ENCODE measurements at regions not wholly inside any gene's neighbourhood (a gene's known extent, or its start where the extent isn't known, plus 50 kb on each side); places are given as distances from the start of the nearest gene placed in this dataset.

DNA sequence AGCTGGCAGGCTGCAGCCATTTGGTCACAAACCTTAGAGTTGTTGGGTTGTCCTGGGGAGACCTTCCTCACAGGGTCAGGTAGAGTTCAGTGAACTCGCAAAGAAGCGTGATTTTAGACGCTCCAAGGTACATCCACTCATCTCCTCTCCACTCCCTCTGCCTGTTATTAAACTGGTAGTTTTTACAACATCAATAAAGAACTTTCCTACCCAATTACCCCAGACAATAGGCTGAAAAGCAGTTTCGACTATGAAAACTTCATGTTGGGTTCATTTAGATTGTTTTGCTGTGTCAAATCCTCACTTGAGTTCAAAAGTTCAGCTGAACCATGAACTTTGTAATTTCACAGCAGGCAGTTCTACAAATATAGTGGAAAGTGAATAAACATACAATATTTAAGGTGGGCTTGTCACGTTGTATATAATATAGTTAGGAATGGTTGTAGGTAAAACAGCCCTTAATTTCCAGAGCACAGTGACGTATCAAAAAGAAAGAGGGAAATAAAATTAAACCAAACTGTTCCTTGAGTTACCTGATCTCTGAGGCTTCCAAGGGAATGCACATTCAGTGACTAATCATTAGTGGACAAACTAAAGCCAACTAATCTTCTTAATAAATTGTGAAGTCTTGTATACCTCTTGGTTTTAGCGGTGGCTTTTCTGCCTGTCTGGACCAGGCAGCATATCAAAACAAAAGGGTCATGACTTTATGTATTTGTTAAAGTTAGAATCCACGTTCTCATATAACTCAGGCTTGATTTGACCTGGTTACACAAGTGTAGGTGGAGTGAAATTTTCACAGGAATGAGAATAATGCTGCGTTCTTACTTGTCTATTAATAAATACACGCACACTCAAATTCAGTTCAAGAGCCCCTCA, 100.5 kb downstream of the CYP26A1 start:
- H3K27ac ChIP-seq (ENCODE audit: insufficient read depth, low read length) = no peak overlapping the region
- ChIA-PET POLR2A (ENCODE audit: unreplicated experiment) (no interaction called here), CTCF (no interaction called here)
- intact Hi-C loops (cut with micrococcal nuclease) (no loop called here), in situ Hi-C loops (cut with MboI; ENCODE audit: low sequenced_read_pairs) (no loop called here), dilution Hi-C loops (cut with HindIII; ENCODE audit: low sequenced_read_pairs, unreplicated experiment) (no loop called here)
- no peak overlapping the region for H2AK9ac ChIP-seq (replicated peaks; ENCODE audit: low read depth, low read length, poor library complexity)
- TF ChIP-seq, protein P1, sequence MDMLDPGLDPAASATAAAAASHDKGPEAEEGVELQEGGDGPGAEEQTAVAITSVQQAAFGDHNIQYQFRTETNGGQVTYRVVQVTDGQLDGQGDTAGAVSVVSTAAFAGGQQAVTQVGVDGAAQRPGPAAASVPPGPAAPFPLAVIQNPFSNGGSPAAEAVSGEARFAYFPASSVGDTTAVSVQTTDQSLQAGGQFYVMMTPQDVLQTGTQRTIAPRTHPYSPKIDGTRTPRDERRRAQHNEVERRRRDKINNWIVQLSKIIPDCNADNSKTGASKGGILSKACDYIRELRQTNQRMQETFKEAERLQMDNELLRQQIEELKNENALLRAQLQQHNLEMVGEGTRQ (IDR thresholded peaks at IDR 0.05; ENCODE audit: low read depth, low read length) = no peak
- TF ChIP-seq MAZ (IDR thresholded peaks at IDR 0.05; ENCODE audit: borderline replicate concordance, low read depth, low read length) = no peak
- TF ChIP-seq SMC3 (IDR thresholded peaks at IDR 0.05; ENCODE audit: low read depth, low read length) = no peak
- TF ChIP-seq BHLHE40 (IDR thresholded peaks at IDR 0.05; ENCODE audit: low read depth, low read length) = no peak
- TF ChIP-seq MXI1 (IDR thresholded peaks at IDR 0.05; ENCODE audit: borderline replicate concordance, low read depth, low read length) = no peak
- TF ChIP-seq FOS (IDR thresholded peaks at IDR 0.05; ENCODE audit: low read depth, low read length) = no peak
- no peak for TF ChIP-seq CTCF (conservative IDR thresholded peaks at IDR 0.05; ENCODE audit: low read depth, low read length)
- no peak for TF ChIP-seq NFE2L2 (IDR thresholded peaks at IDR 0.05; ENCODE audit: low read depth, low read length)
- TF ChIP-seq, protein P2, sequence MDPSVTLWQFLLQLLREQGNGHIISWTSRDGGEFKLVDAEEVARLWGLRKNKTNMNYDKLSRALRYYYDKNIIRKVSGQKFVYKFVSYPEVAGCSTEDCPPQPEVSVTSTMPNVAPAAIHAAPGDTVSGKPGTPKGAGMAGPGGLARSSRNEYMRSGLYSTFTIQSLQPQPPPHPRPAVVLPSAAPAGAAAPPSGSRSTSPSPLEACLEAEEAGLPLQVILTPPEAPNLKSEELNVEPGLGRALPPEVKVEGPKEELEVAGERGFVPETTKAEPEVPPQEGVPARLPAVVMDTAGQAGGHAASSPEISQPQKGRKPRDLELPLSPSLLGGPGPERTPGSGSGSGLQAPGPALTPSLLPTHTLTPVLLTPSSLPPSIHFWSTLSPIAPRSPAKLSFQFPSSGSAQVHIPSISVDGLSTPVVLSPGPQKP (IDR thresholded peaks at IDR 0.05; ENCODE audit: borderline replicate concordance, low read depth, low read length) = no peak
- no peak for TF ChIP-seq POLR2A (IDR thresholded peaks at IDR 0.05; ENCODE audit: low read depth, low read length)
- no peak for TF ChIP-seq CHD1 (IDR thresholded peaks at IDR 0.05; ENCODE audit: low read depth, low read length)
- H4K5ac ChIP-seq (ENCODE audit: low read depth, low read length) = no peak overlapping the region
- no peaks in the 10 kb centered on the region for H3K79me1 ChIP-seq (ENCODE audit: low read depth in 1 of 2, low read length in 2 of 2)
- H3K27me3 ChIP-seq (ENCODE audit: control insufficient read depth, insufficient read depth, low read length) = peaks cover 19% of the 10 kb centered on the region
- no peak overlapping the region for H3K56ac ChIP-seq (ENCODE audit: extremely low read depth, insufficient read depth, low read length)
- H2AFZ ChIP-seq (replicated peaks; ENCODE audit: low read length, poor library complexity) = no peak overlapping the region
- H2BK120ac ChIP-seq (ENCODE audit: low read depth, low read length) = no peak overlapping the region
- no peaks in the 10 kb centered on the region for H3K9me1 ChIP-seq (ENCODE audit: insufficient read depth, low read length)
- H3K23ac ChIP-seq (ENCODE audit: low read depth, low read length) = no peak overlapping the region
- DNase-seq (no peak), ATAC-seq (ENCODE audit: low read depth) (no peak)
- no peak overlapping the region for H3K18ac ChIP-seq (ENCODE audit: low read depth, low read length)
- no peak overlapping the region for H2BK15ac ChIP-seq (ENCODE audit: low read depth, low read length)
- H3K4me2 ChIP-seq (ENCODE audit: low read depth, low read length) = no peak overlapping the region
- no peak overlapping the region for H2AK5ac ChIP-seq (ENCODE audit: low read depth, low read length)
- no peaks in the 10 kb centered on the region for H3K36me3 ChIP-seq (ENCODE audit: control insufficient read depth, insufficient read depth, low read length)
- peaks cover 9% of the 10 kb centered on the region for H3K9me3 ChIP-seq (ENCODE audit: control insufficient read depth, insufficient read depth, low read length)
- 40% methylated on average over 3 of the region's 10 CpGs; no CpG with 5 or more reads in 1 of the 2 experiments for WGBS, 2 experiments (ENCODE audit: extremely low coverage in 2 of 2, insufficient read length in 1 of 2)
- no peak overlapping the region for H2BK20ac ChIP-seq (ENCODE audit: low read depth, low read length)
- H4K20me1 ChIP-seq (ENCODE audit: insufficient read depth, low read length) = no peaks in the 10 kb centered on the region
- no TSS peak for BruUV-seq (replicated peaks)
- no peak overlapping the region for H4K8ac ChIP-seq (ENCODE audit: low read depth in 2 of 2, low read length in 2 of 2)
- no peak overlapping the region for H3K9ac ChIP-seq (ENCODE audit: low read depth, low read length)
- no peak overlapping the region for H3K4me3 ChIP-seq (ENCODE audit: insufficient read depth, low read depth, low read length)
- no peak overlapping the region for H3K14ac ChIP-seq (replicated peaks; ENCODE audit: low read depth, low read length)
- no peak overlapping the region for H3K4ac ChIP-seq (ENCODE audit: low read depth, low read length)
- H4K91ac ChIP-seq (ENCODE audit: insufficient read depth, low read depth, low read length) = no peak overlapping the region
- H3K4me1 ChIP-seq (ENCODE audit: control insufficient read depth, insufficient read depth, low read length) = no peaks in the 10 kb centered on the region
- H2BK5ac ChIP-seq (ENCODE audit: low read depth, low read length, poor library complexity, severe bottlenecking) = no peak overlapping the region

Data from IMR-90 (cell line).